SK-N-SH (cell line): ENCODE measurements at regions not wholly inside any gene's neighbourhood (a gene's known extent, or its start where the extent isn't known, plus 50 kb on each side); places are given as distances from the start of the nearest gene placed in this dataset.

Experiments used
- CTCF ChIA-PET: fragments of 300-600, 350-600 bp; formaldehyde crosslinking; extraction: SDS; loops from one replicate; lab custom pipeline; 2021; lab: Yijun Ruan, JAX
- POLR2A ChIA-PET: fragments of 350-600 bp; sonication (Branson Sonifier 250); formaldehyde crosslinking; extraction: SDS; loops from one replicate; lab custom pipeline; 2020; ENCODE audit warnings: antibody characterized with exemption, inconsistent platforms; lab: Yijun Ruan, JAX
- DNase-seq: peaks from one replicate; pipeline ENCODE4 v3.0.0; 2012
- H2AFZ ChIP-seq: fragments of 200-600 bp; sonication (generic); 2 replicates; pipeline ENCODE4 v1.8.1; 2016; ENCODE audit warnings: antibody characterized with exemption, mild to moderate bottlenecking, low read depth
- H3F3A ChIP-seq: fragments of 200-600 bp; sonication (generic); replicated peaks from 2 replicates; pipeline ENCODE3; 2016; ENCODE audit warnings: antibody characterized with exemption, mild to moderate bottlenecking; ENCODE audit not compliant: insufficient read depth
- H3K27ac ChIP-seq, 2 experiments: fragments of 200-500 bp in 1 of 2; fragments of 200-600 bp in 1 of 2; sonication (Bioruptor generic) in 1 of 2; sonication (generic), shearing (Covaris generic) in 1 of 2; 2 replicates each; pipeline versions ENCODE4 v1.5.1 to v1.6.1; 2014 to 2016; ENCODE audit warnings: low read depth in 2 of 2, inconsistent platforms in 1 of 2, low read length in 1 of 2, mild to moderate bottlenecking in 1 of 2, mixed read lengths in 1 of 2
- H3K27me3 ChIP-seq: fragments of 200-600 bp; sonication (generic), shearing (Covaris generic); 2 replicates; pipeline ENCODE4 v1.6.1; 2016; ENCODE audit warnings: mixed run types; ENCODE audit not compliant: insufficient read depth
- H3K36me3 ChIP-seq, 2 experiments: fragments of 200-500 bp in 1 of 2; fragments of 200-600 bp in 1 of 2; sonication (Bioruptor generic) in 1 of 2; sonication (generic) in 1 of 2; replicated peaks in 1 of 2; 2 replicates each; pipeline versions ENCODE3 to v1.5.1; 2014 to 2016; ENCODE audit warnings: low read length in 1 of 2, mild to moderate bottlenecking in 1 of 2; ENCODE audit not compliant: insufficient read depth in 2 of 2, control insufficient read depth in 1 of 2
- H3K4me1 ChIP-seq, 2 experiments: fragments of 200-500 bp in 1 of 2; fragments of 200-600 bp in 1 of 2; sonication (Bioruptor generic) in 1 of 2; sonication (generic), shearing (Covaris generic) in 1 of 2; 2 replicates each; pipeline versions ENCODE4 v1.5.1 to v1.6.1; 2014 to 2016; ENCODE audit warnings: low read depth in 1 of 2, low read length in 1 of 2, mixed run types in 1 of 2; ENCODE audit not compliant: insufficient read depth in 2 of 2, control insufficient read depth in 1 of 2
- H3K4me2 ChIP-seq: fragments of 200-600 bp; sonication (generic), shearing (Covaris generic); 2 replicates; pipeline ENCODE4 v1.6.1; 2017; ENCODE audit warnings: mixed run types
- H3K4me3 ChIP-seq, 2 experiments: fragments of 200-500 bp in 1 of 2; fragments of 200-600 bp in 1 of 2; sonication (Bioruptor generic) in 1 of 2; sonication (generic), shearing (Covaris generic) in 1 of 2; 2 replicates each; pipeline versions ENCODE4 v1.5.1 to v1.8.1; 2014 to 2016; ENCODE audit warnings: low read depth in 2 of 2, inconsistent platforms in 1 of 2, low read length in 1 of 2, mild to moderate bottlenecking in 1 of 2, mixed read lengths in 1 of 2, moderate library complexity in 1 of 2
- H3K79me2 ChIP-seq: fragments of 200-600 bp; sonication (generic); 2 replicates; pipeline ENCODE4 v1.8.1; 2017; ENCODE audit warnings: mild to moderate bottlenecking; ENCODE audit not compliant: insufficient read depth
- H3K9ac ChIP-seq: fragments of 200-600 bp; sonication (generic); 2 replicates; pipeline ENCODE4 v1.6.1; 2017; ENCODE audit warnings: mixed run types
- H3K9me2 ChIP-seq: fragments of 200-600 bp; sonication (generic); 2 replicates; pipeline ENCODE4 v1.6.1; 2017; ENCODE audit warnings: mixed run types
- H3K9me3 ChIP-seq: fragments of 200-600 bp; sonication (generic); 2 replicates; pipeline ENCODE4 v1.6.1; 2017; ENCODE audit warnings: mixed run types, mild to moderate bottlenecking, moderate library complexity
- H4K20me1 ChIP-seq: fragments of 200-600 bp; sonication (generic); 2 replicates; pipeline ENCODE4 v1.6.1; 2017; ENCODE audit warnings: mild to moderate bottlenecking, mixed run types; ENCODE audit not compliant: insufficient read depth
- CTCF ChIP-seq: fragments of 200-600 bp; sonication (generic); IDR thresholded peaks from 2 replicates; pipeline ENCODE4 v1.6.1; 2017; ENCODE audit warnings: antibody characterized with exemption, mild to moderate bottlenecking, moderate library complexity
- ELF1 ChIP-seq: IDR thresholded peaks from 2 replicates; pipeline ENCODE4 v1.4.0; 2012
- EZH2phosphoT487 ChIP-seq: fragments of 200-600 bp; sonication (generic); IDR thresholded peaks from 2 replicates; pipeline ENCODE4 v1.6.1; 2017; ENCODE audit warnings: low read depth, mixed run types, mild to moderate bottlenecking, antibody characterized with exemption, moderate library complexity, borderline replicate concordance
- FOXJ3 ChIP-seq: sonication (generic); formaldehyde crosslinking; IDR thresholded peaks from 2 replicates; pipeline ENCODE4 v1.5.1; 2020; ENCODE audit warnings: mild to moderate bottlenecking, missing genetic modification reagents
- GATA2 ChIP-seq: sonication (generic); formaldehyde crosslinking; IDR thresholded peaks from 2 replicates; pipeline ENCODE4 v1.5.0; 2020; ENCODE audit warnings: mild to moderate bottlenecking, missing genetic modification reagents
- JUND ChIP-seq: IDR thresholded peaks from 2 replicates; pipeline ENCODE4 v1.4.0; 2012
- MEF2A ChIP-seq: IDR thresholded peaks from 2 replicates; pipeline ENCODE4 v1.4.0; 2012; ENCODE audit warnings: low read depth, borderline replicate concordance
- NFIC ChIP-seq: IDR thresholded peaks from 2 replicates; pipeline ENCODE4 v1.4.0; 2012; ENCODE audit warnings: borderline replicate concordance
- PBX3 ChIP-seq: IDR thresholded peaks from 2 replicates; pipeline ENCODE4; 2012
- RAD21 ChIP-seq: IDR thresholded peaks from 2 replicates; pipeline ENCODE4 v1.6.1; 2012; ENCODE audit warnings: mild to moderate bottlenecking, low read length
- RCOR1 ChIP-seq: fragments of 150-350 bp; IDR thresholded peaks from 2 replicates; pipeline ENCODE4 v1.6.1; 2017; ENCODE audit warnings: antibody characterized with exemption, low read length
- TCF12 ChIP-seq: IDR thresholded peaks from 2 replicates; pipeline ENCODE4 v1.4.0; 2012
- USF1 ChIP-seq: IDR thresholded peaks from 2 replicates; pipeline ENCODE4 v1.4.0; 2012; ENCODE audit warnings: low read depth, borderline replicate concordance
- USF2 ChIP-seq: fragments of 150-350 bp; IDR thresholded peaks from 2 replicates; pipeline ENCODE4 v1.6.1; 2017; ENCODE audit warnings: antibody characterized with exemption, low read length, low read depth, borderline replicate concordance
- YY1 ChIP-seq: IDR thresholded peaks from 2 replicates; pipeline ENCODE4 v1.4.0; 2012; ENCODE audit warnings: low read depth, mild to moderate bottlenecking
- ZBTB33 ChIP-seq: IDR thresholded peaks from 2 replicates; pipeline ENCODE4 v1.4.0; 2012; ENCODE audit warnings: low read depth, borderline replicate concordance
- WGBS: methylation state at CpG from one replicate; pipeline ENCODE4 v1.1.6; 2017; ENCODE audit warnings: low lambda C conversion rate; 5-methylcytosine and 5-hydroxymethylcytosine counted together

- WGBS: 68% methylated on average over 6 of the region's 6 CpGs
- no peak for DNase-seq
- CTCF ChIA-PET: no interaction called here
Observed at GRCh38 chr4:41324861-41325260, 68.1 kb downstream of the UCHL1 start.

More at GRCh38 chr4:41324861-41325260, 68.1 kb downstream of the UCHL1 start:
- no peak overlapping the region for H3K9ac ChIP-seq
- TF ChIP-seq YY1: no peak
- TF ChIP-seq CTCF: no peak
- no peak for TF ChIP-seq JUND
- no peak for TF ChIP-seq USF2
- TF ChIP-seq MEF2A: no peak
- no peak for TF ChIP-seq FOXJ3 (CRISPR knock-in tag)
- TF ChIP-seq TCF12: no peak
- no peak for TF ChIP-seq RAD21
- TF ChIP-seq NFIC: no peak
- TF ChIP-seq USF1: no peak
- no peak for TF ChIP-seq PBX3
- no peak for TF ChIP-seq RCOR1
- no peak for TF ChIP-seq EZH2phosphoT487
- no peak for TF ChIP-seq GATA2 (CRISPR knock-in tag)
- TF ChIP-seq ZBTB33: no peak
- TF ChIP-seq ELF1: no peak
- TF ChIP-seq, all 33 proteins: peak for 0
- no peaks in the 10 kb centered on the region for H3K79me2 ChIP-seq
- no peaks in the 10 kb centered on the region for H4K20me1 ChIP-seq
- no peaks in the 10 kb centered on the region for H3K27me3 ChIP-seq
- POLR2A ChIA-PET: no interaction called here
- no peaks in the 10 kb centered on the region for H3K36me3 ChIP-seq
- no peaks in the 10 kb centered on the region for H3K4me1 ChIP-seq
- H2AFZ ChIP-seq: no peak overlapping the region
- no peak overlapping the region for H3K27ac ChIP-seq
- no peaks in the 10 kb centered on the region for H3K9me2 ChIP-seq
- no peaks in the 10 kb centered on the region for H3F3A ChIP-seq
- H3K4me3 ChIP-seq: no peak overlapping the region
- no peaks in the 10 kb centered on the region for H3K9me3 ChIP-seq
- no peak overlapping the region for H3K4me2 ChIP-seq
